Memory B cell (primary cell): ENCODE measurements at regions not wholly inside any gene's neighbourhood (a gene's known extent, or its start where the extent isn't known, plus 50 kb on each side); places are given as distances from the start of the nearest gene placed in this dataset.

Experiments
- ATAC-seq: fragments of 150-1000 bp; cut with Tn5 transposase; 2 replicates; pipeline ENCODE4 v1.10.0; 2021; ENCODE audit warnings: low read depth, mild to moderate bottlenecking, moderate library complexity
- DNase-seq, 2 donors: peaks; one replicate each; pipeline ENCODE4 v3.0.0; 2022; ENCODE audit warnings: low spot score in 2 of 2
- H3K27ac Mint-ChIP-seq: one replicate; pipeline ENCODE4 v1.8.0; 2022; ENCODE audit warnings: mild to moderate bottlenecking, moderate library complexity, mixed read lengths
- H3K27me3 Mint-ChIP-seq: one replicate; pipeline ENCODE4 v1.8.0; 2022; ENCODE audit warnings: mixed read lengths
- H3K36me3 Mint-ChIP-seq: one replicate; pipeline ENCODE4 v1.8.0; 2022; ENCODE audit warnings: mild to moderate bottlenecking, mixed read lengths
- H3K4me1 Mint-ChIP-seq: one replicate; pipeline ENCODE4 v1.8.0; 2022; ENCODE audit warnings: mixed read lengths
- H3K4me3 Mint-ChIP-seq: one replicate; pipeline ENCODE4 v1.8.0; 2022; ENCODE audit warnings: mild to moderate bottlenecking, moderate library complexity, mixed read lengths
- H3K9me3 Mint-ChIP-seq: one replicate; pipeline ENCODE4 v1.8.0; 2022; ENCODE audit warnings: mixed read lengths

DNA sequence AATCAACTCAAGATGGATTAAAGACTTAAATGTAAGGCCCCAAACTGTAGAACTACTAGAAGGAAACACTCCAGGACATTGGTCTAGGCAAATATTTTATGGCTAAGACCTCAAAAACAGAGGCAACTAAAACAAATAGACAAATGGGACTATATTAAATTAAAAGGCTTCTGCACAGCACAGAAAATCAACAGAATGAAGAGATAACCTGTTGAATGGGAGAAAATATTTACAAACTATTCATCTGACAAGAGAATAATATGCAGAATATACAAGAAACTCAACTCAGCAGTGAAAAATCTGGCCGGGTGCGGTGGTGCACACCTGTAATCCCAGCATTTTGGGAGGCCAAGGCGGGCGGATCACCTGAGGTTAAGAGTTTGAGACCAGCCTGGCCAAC is 84.1 kb upstream of the HNRNPU start:
- Mint-ChIP-seq H3K4me1 (peaks cover 6% of the 10 kb centered on the region), H3K4me3 (no peak overlapping the region), H3K27ac (no peak overlapping the region), H3K36me3 (no peaks in the 10 kb centered on the region), H3K27me3 (peaks cover 1% of the 10 kb centered on the region), H3K9me3 (no peaks in the 10 kb centered on the region)
- no peak for ATAC-seq
- DNase-seq, result no peak

DNA sequence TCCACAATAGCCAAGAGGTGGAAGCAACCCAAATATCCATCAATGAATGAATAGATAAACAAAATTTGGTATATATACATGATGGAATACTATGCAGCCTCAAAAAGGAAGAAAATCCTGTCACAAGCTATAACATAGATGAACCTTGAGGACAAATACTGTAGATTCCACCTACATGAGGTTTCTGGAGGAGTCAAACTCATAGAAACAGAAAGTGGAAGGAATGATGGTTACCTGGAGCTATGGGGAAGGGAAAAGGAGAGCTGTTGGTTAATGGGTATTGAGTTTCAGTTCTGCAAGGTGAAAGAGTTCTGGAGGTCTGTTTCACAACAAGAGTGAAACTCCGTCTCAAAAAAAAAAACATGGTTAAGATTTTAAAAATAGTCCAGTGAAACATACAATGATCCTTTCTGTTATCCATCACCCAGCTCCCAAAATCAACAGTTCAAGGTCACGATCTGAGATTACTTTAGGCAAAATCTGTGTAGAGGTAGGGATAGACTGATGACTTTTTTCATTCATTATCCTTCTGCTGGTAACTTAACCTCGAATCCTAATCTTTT is 80.8 kb upstream of the HNRNPU start:
- ATAC-seq (peak; percentile 39), DNase-seq (no peak)
- H3K9me3 Mint-ChIP-seq, result no peaks in the 10 kb centered on the region
- H3K4me1 Mint-ChIP-seq, result peaks cover 17% of the 10 kb centered on the region
- H3K27me3 Mint-ChIP-seq, result peaks cover 1% of the 10 kb centered on the region
- H3K36me3 Mint-ChIP-seq, result no peaks in the 10 kb centered on the region
- H3K27ac Mint-ChIP-seq, result peak overlapping the region; percentile 73
- peak overlapping the region; percentile 66 for H3K4me3 Mint-ChIP-seq

DNA sequence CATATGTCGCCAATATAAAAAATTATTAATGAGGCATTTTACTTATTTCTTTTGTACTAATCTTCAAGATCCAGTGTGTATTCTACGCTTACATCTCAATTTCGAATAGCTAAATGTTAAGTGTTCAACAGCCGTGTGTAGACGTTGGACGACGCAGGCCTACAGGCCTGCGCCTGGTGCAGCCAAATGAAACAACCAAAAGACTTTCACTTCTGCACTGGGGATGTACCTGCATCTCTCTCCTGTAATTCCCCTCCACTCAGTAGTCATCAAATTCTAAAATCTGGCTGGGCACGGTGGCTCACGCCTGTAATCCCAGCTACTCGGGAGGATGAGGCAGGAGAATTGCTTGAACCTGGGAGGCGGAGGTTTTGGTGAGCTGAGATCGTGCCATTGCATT is 76.8 kb upstream of the HNRNPU start:
- peak overlapping the region; percentile 99 for H3K27ac Mint-ChIP-seq
- DNase-seq (peak; percentile 32 to 68), ATAC-seq (peak; percentile 88)
- no peaks in the 10 kb centered on the region for H3K36me3 Mint-ChIP-seq
- H3K4me3 Mint-ChIP-seq, result peak overlapping the region; percentile 56
- H3K4me1 Mint-ChIP-seq, result peaks cover 25% of the 10 kb centered on the region
- H3K27me3 Mint-ChIP-seq, result no peaks in the 10 kb centered on the region
- no peaks in the 10 kb centered on the region for H3K9me3 Mint-ChIP-seq

DNA sequence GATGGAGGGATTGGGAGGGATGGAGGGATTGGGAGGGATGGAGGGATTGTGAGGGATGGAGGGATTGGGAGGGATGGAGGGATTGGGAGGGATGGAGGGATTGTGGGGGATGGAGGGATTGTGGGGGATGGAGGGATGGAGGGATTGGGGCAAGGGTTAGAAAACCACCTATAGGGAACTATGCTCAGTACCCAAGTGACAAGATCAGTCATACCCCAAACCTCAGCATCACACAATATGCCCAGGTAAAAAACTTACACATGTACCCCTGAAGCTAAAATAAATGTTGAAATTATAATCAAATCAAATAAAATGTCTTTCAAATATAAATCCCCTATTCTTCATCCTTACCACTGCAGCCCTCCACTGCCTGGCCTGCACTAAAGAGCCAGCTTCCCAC is 72.8 kb upstream of the HNRNPU start:
- Mint-ChIP-seq H3K4me3 (no peak overlapping the region), H3K27ac (no peak overlapping the region), H3K27me3 (no peaks in the 10 kb centered on the region), H3K9me3 (no peaks in the 10 kb centered on the region), H3K36me3 (no peaks in the 10 kb centered on the region), H3K4me1 (peaks cover 19% of the 10 kb centered on the region)
- DNase-seq, result no peak
- no peak for ATAC-seq

GRCh38 chr1:244920911-244921761 is 56.8 kb upstream of the HNRNPU start:
- Mint-ChIP-seq H3K27ac (no peak overlapping the region), H3K9me3 (no peaks in the 10 kb centered on the region), H3K36me3 (no peaks in the 10 kb centered on the region), H3K27me3 (no peaks in the 10 kb centered on the region), H3K4me1 (peaks cover 9% of the 10 kb centered on the region), H3K4me3 (peak overlapping the region; percentile 12)
- peak; percentile 61 for ATAC-seq
- no peak for DNase-seq

DNA sequence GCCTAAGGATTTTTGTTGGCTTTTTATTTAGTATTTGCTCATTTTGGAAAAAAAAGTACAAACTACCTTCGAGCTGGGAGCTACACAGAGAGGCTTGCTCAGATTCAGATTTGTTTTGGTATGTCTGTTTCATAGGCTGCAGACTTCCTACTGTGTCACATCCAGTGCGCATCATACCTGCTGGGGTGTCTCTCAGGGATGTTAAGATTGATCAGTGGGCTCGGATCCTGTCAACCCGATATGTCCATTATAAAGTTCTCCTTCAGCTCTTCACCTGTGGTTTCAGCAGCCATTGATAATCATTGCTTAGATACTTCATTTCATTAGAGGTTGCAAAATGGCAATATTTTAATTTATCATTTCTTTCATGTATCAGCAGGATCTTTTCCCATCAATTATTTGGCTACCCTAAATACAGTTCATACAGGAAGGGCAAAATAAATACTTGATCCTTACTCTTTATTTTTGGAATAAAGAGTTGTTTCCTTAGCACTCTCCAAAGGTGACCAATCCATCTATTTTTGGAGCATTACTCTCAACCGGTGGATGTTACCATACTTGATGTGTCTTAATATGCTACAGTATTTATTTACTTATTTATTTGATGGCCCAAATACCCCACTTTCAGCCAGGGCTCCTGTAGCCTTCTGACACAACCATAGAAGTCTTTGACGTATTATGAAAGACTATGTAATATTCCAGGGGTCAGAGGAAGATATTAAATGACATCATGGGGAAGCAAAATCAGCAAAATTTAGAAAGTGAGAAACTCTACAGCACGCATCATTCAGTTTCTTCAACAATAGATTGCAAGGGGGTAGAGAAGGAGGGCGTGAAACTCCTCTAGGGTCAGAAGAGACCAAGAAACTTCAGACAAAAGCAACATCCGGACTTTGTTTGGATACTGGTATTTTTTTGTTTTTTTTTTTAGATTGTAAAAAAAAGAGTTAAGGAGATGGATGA is 55.3 kb upstream of the HNRNPU start:
- Mint-ChIP-seq H3K4me1 (peaks cover 9% of the 10 kb centered on the region), H3K9me3 (no peaks in the 10 kb centered on the region), H3K27me3 (no peaks in the 10 kb centered on the region), H3K27ac (no peak overlapping the region), H3K4me3 (peak overlapping the region; percentile 82), H3K36me3 (no peaks in the 10 kb centered on the region)
- DNase-seq, result no peak
- no peak for ATAC-seq

DNA sequence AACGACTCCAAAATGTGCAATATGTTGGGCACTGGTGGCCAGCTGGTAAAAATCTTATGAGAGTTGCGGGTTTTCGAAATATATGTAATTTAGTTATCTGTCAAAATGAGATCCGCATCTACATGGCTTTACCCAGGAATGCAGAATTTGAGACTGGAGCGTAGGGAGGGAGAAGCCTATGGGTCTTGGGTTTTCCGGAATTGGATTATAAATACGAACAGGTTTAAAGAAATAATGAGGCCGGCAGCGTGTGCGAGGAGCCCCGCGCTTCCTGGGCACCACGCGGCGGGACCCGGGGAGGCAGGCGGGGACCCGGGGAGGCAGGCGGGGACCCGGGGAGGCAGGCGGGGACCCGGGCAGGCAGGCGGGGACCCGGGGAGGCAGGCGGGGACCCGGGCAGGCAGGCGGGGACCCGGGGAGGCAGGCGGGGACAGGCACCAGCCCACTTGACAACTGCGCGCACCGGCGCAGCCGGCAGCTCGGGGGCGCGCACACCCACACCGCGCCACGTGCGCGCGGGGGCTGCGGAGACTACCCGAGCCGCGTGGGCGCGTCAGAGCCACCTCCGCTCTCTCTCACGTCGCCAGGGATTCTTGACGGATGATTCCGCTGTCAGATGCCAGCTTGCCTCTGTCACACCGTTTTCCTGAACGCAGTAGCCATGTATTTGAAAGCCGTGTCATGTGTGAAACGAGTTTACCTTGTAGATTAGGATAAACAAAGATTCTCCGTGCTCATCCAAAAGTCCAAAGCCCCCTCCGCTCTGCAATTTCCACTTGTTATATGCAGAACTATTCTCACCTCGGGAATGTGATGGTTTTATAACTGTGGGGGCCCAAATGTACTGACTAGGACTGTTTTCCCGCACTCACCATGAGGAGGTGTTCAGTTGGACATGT is 54.3 kb upstream of the HNRNPU start:
- no peaks in the 10 kb centered on the region for H3K27me3 Mint-ChIP-seq
- H3K4me3 Mint-ChIP-seq, result peak overlapping the region; percentile 85
- peaks cover 9% of the 10 kb centered on the region for H3K4me1 Mint-ChIP-seq
- peak overlapping the region; percentile 46 for H3K27ac Mint-ChIP-seq
- H3K9me3 Mint-ChIP-seq, result no peaks in the 10 kb centered on the region
- no peaks in the 10 kb centered on the region for H3K36me3 Mint-ChIP-seq
- DNase-seq (peak; percentile 56 to 63), ATAC-seq (peak; percentile 93)

DNA sequence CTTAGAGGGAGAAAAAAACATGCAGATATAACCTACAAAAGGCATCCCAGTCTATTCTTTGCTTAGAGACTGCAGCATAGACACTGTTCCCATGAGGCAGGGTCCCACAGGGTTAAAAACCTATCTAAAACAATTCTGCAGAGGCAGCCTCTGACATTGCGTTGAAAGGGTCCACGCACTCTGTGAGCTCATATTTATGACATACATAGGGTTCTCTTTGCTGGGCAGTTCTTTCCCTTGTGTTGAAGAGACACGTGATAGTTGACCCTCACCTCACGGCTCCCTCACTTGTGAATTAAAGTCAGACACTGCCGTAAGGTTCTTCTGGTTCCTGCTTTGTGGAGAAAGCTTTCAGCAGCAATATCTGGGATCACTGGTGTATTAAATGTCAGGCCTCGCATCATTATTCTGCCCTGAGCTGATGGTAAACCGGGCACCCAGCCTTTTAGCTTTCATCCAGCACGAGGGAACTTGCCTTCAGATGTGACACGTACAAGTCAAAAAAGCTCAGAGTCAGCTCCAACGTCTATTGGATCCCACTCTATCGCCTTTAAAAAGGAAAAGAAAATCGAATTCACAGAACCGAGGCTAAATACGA is 52.8 kb upstream of the HNRNPU start:
- no peak for DNase-seq
- no peak overlapping the region for H3K4me3 Mint-ChIP-seq
- no peak for ATAC-seq
- no peaks in the 10 kb centered on the region for H3K9me3 Mint-ChIP-seq
- H3K27me3 Mint-ChIP-seq, result no peaks in the 10 kb centered on the region
- H3K27ac Mint-ChIP-seq, result no peak overlapping the region
- H3K4me1 Mint-ChIP-seq, result peaks cover 9% of the 10 kb centered on the region
- no peaks in the 10 kb centered on the region for H3K36me3 Mint-ChIP-seq

DNA sequence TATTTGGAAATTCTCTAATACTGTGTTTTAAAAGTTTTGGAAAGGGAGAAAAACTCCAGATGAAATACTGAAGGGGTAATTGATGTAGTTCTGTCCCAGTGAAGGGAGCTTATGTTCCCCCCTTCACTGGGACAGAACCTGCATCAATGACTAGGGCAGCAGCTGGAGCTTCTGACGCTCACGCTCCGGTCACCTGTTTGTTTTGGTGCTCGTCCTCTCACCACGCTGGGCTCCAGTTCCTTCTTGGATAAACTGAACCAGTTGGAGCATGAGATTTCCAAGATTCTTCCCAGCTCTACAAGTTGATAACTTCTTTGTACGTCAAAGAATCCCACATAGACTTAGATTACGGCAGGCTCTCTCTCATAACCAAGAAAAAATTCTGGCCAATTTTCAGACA is 51.4 kb upstream of the HNRNPU start:
- Mint-ChIP-seq H3K27me3 (no peaks in the 10 kb centered on the region), H3K36me3 (no peaks in the 10 kb centered on the region), H3K27ac (no peak overlapping the region), H3K4me3 (no peak overlapping the region), H3K4me1 (peaks cover 5% of the 10 kb centered on the region), H3K9me3 (no peaks in the 10 kb centered on the region)
- ATAC-seq, result no peak
- DNase-seq, result no peak

DNA sequence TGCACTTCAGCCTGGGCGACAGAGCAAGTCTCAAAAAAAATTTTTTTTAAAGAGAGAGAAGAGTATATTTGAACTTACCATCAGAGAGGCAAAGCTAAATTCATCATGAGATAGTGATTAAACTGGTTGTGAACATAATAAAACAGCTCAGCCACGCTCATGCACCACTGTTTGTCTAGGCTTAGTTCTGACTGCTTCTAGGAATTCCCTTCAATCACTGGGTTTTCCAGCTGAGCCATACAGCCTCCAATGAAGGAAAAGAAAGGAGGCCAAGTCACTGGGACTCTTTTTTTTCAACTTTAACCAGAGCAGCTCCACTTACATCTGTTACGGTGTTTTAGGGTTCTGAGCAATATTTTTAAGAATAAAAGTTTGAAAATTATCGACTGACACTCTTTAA is 50.4 kb upstream of the HNRNPU start:
- no peak for ATAC-seq
- no peak overlapping the region for H3K4me3 Mint-ChIP-seq
- H3K9me3 Mint-ChIP-seq, result no peaks in the 10 kb centered on the region
- peaks cover 3% of the 10 kb centered on the region for H3K4me1 Mint-ChIP-seq
- H3K27me3 Mint-ChIP-seq, result no peaks in the 10 kb centered on the region
- DNase-seq, result no peak
- no peaks in the 10 kb centered on the region for H3K36me3 Mint-ChIP-seq
- no peak overlapping the region for H3K27ac Mint-ChIP-seq
